ENCODE measurements at regions not wholly inside any gene's neighbourhood (a gene's known extent, or its start where the extent isn't known, plus 50 kb on each side); places are given as distances from the start of the nearest gene placed in this dataset.

GRCh38 chr13:65287405-65287804, 1942.7 kb downstream of the PCDH9 start:
- TF ChIP-seq REST (IDR thresholded peaks at IDR 0.05; ENCODE audit: low read depth, low read length) (no peak), CTCF (IDR thresholded peaks at IDR 0.05 in 2 of 3, conservative IDR thresholded peaks at IDR 0.05 in 1 of 3; ENCODE audit: control insufficient read depth in 2 of 3, extremely low read depth in 1 of 3, insufficient read depth in 1 of 3, low read depth in 3 of 3, low read length in 3 of 3) (no peak)
